Type B pancreatic cell (in vitro differentiated cells): ENCODE measurements at regions not wholly inside any gene's neighbourhood (a gene's known extent, or its start where the extent isn't known, plus 50 kb on each side); places are given as distances from the start of the nearest gene placed in this dataset.

Source experiments
- DNase-seq: peaks from one replicate; pipeline ENCODE4 v3.0.0; 2021; ENCODE audit warnings: mixed read lengths; ENCODE audit not compliant: unreplicated experiment; ENCODE audit errors: extremely low spot score
- H3K27ac Mint-ChIP-seq: 2 replicates; pipeline ENCODE4 v1.8.0; 2021; ENCODE audit warnings: mild to moderate bottlenecking, mixed read lengths
- H3K27me3 Mint-ChIP-seq: 2 replicates; pipeline ENCODE4 v1.8.0; 2021; ENCODE audit warnings: mixed read lengths
- H3K36me3 Mint-ChIP-seq: 2 replicates; pipeline ENCODE4 v1.8.0; 2021; ENCODE audit warnings: mixed read lengths
- H3K4me1 Mint-ChIP-seq: one replicate; pipeline ENCODE4 v1.8.0; 2021; ENCODE audit warnings: mixed read lengths; ENCODE audit not compliant: unreplicated experiment
- H3K4me3 Mint-ChIP-seq: 2 replicates; pipeline ENCODE4 v1.8.0; 2021; ENCODE audit warnings: mild to moderate bottlenecking, mixed read lengths
- H3K9me3 Mint-ChIP-seq: 2 replicates; pipeline ENCODE4 v1.8.0; 2021; ENCODE audit warnings: mixed read lengths
- CTCF ChIP-seq: fragments of 200-600 bp; sonication (generic); conservative IDR thresholded peaks from 2 replicates; pipeline ENCODE4 v1.5.0; 2021; ENCODE audit warnings: antibody characterized with exemption, mild to moderate bottlenecking

DNA sequence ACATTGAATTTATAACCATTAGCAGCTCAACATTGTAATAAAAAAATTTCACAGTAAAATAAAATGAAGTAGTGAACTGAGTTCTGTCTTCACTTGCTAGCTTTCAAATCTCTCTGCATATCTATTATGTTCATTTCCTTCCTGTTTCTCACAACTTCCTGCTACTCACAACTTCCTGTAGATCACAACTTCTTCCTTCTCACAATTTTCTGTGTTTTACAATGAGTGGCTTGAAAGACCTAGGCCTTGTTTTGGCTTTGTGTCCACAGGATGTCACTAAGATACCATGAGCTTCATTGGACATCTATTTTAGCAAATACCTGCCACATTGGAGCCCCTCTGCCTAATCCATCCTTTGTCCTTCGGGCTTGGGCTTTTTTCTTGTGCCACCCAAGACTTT, 480.3 kb upstream of the ADAMTS16 start:
- H3K27me3 Mint-ChIP-seq: peaks cover 7% of the 10 kb centered on the region
- H3K36me3 Mint-ChIP-seq: no peaks in the 10 kb centered on the region
- H3K9me3 Mint-ChIP-seq: no peaks in the 10 kb centered on the region
- no peak for TF ChIP-seq CTCF
- H3K27ac Mint-ChIP-seq: no peak overlapping the region
- peaks cover 9% of the 10 kb centered on the region for H3K4me1 Mint-ChIP-seq
- no peak overlapping the region for H3K4me3 Mint-ChIP-seq
- DNase-seq: no peak

DNA sequence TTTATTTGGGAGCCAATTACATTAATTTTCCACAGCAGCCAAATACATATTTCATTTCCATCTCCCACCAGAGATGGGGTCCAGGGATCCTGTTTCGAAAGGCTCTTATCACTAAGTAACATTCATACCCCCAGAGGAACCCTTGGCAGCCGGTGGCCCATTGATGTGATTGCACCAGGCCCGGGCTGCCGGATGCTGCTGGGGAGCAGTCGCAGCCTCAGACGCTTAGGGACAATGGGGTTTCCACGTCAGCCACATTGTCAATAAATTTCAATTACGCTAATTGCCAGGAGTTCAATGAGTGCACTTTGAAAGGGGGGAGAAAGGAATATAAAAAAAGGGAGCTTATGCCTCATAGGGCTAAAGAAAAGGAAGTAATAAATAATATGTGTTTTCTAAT, 478.8 kb upstream of the ADAMTS16 start:
- no peak for TF ChIP-seq CTCF
- Mint-ChIP-seq H3K4me1 (peaks cover 9% of the 10 kb centered on the region), H3K27me3 (peaks cover 7% of the 10 kb centered on the region), H3K27ac (no peak overlapping the region), H3K4me3 (no peak overlapping the region), H3K36me3 (no peaks in the 10 kb centered on the region), H3K9me3 (no peaks in the 10 kb centered on the region)
- no peak for DNase-seq

DNA sequence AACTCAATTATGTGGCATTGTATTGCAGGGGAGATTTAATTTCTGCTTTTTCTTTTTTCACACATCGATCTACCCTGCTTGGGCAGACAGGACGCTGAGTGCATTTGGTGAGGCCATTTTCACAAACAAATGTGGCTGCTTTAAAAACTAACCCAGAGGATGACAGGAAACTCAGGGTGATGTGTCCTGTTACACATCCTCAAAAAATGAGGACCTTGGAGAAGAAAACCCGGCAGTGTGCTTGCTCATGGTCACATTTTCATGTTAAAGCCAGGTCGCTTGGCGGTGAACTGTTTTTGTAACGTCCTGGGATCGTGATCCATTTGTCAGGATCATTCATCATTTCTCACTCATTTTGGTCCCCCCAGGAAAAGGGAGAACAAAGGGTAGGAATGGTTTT, 478.3 kb upstream of the ADAMTS16 start:
- peak overlapping the region; percentile 15 for H3K4me3 Mint-ChIP-seq
- H3K27ac Mint-ChIP-seq: no peak overlapping the region
- peaks cover 9% of the 10 kb centered on the region for H3K4me1 Mint-ChIP-seq
- peaks cover 7% of the 10 kb centered on the region for H3K27me3 Mint-ChIP-seq
- no peaks in the 10 kb centered on the region for H3K9me3 Mint-ChIP-seq
- no peak for TF ChIP-seq CTCF
- no peaks in the 10 kb centered on the region for H3K36me3 Mint-ChIP-seq
- DNase-seq: no peak

GRCh38 chr5:4662756-4663155, 477.4 kb upstream of the ADAMTS16 start:
- Mint-ChIP-seq H3K36me3 (no peaks in the 10 kb centered on the region), H3K27me3 (peaks cover 7% of the 10 kb centered on the region), H3K4me3 (no peak overlapping the region), H3K4me1 (peaks cover 9% of the 10 kb centered on the region), H3K27ac (no peak overlapping the region), H3K9me3 (no peaks in the 10 kb centered on the region)
- DNase-seq: no peak
- no peak for TF ChIP-seq CTCF

- Mint-ChIP-seq H3K27ac (no peak overlapping the region), H3K4me1 (peaks cover 9% of the 10 kb centered on the region), H3K9me3 (no peaks in the 10 kb centered on the region), H3K27me3 (peaks cover 7% of the 10 kb centered on the region), H3K36me3 (no peaks in the 10 kb centered on the region), H3K4me3 (no peak overlapping the region)
- DNase-seq: no peak
- no peak for TF ChIP-seq CTCF
These were observed 474.2 kb upstream of the ADAMTS16 start for GRCh38 chr5:4665911-4666310.

DNA sequence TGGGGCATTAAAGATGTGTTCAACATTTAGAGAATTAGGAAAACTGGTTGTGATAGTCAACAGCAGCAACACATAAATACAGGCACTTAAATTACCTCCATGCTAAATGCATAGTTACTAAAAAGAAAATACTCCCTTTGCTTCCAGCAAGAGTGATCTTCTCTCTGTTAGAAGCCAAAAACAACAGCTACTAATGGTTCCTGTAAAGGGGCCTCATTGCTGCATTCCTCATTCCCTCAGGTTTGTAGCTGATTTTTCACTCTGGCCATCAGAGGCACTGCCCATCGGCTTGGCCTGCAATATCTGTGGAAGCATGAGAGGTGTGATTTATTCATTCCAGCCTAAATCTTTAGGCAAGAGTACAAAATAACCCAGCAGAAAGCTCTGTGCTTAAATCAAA, 466.0 kb upstream of the ADAMTS16 start:
- Mint-ChIP-seq H3K9me3 (peaks cover 4% of the 10 kb centered on the region), H3K4me1 (peaks cover 11% of the 10 kb centered on the region), H3K27ac (no peak overlapping the region), H3K36me3 (no peaks in the 10 kb centered on the region), H3K4me3 (no peak overlapping the region), H3K27me3 (peaks cover 7% of the 10 kb centered on the region)
- TF ChIP-seq CTCF: no peak
- no peak for DNase-seq
